CD4-positive, alpha-beta T cell treated with Interleukin-15 for 4 hours (primary cell): ENCODE measurements at regions not wholly inside any gene's neighbourhood (a gene's known extent, or its start where the extent isn't known, plus 50 kb on each side); places are given as distances from the start of the nearest gene placed in this dataset.

Experiments used
- DNase-seq: peaks from one replicate; pipeline ENCODE4 v3.0.0-alpha.2; 2020; ENCODE audit warnings: low spot score

DNA sequence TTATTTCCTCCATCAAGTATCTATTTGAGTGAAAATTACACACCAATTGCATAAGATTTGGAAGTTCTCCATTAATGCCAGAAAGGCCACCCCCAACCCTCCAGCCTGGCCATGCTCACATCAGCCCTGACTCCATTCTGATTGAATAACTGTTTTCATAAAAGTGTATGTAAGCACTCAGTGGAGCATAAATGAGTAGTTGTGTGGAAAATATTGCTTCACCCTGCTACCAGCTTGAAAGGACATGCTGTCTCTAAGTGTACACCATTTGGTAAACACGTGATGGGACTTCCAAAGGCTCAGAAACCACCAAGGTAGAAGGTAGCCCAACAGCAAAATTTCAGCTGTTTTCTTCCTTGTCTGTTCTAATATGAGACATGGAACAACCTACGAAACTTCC is 393.8 kb downstream of the ZNF385D start:
- DNase-seq = no peak

DNA sequence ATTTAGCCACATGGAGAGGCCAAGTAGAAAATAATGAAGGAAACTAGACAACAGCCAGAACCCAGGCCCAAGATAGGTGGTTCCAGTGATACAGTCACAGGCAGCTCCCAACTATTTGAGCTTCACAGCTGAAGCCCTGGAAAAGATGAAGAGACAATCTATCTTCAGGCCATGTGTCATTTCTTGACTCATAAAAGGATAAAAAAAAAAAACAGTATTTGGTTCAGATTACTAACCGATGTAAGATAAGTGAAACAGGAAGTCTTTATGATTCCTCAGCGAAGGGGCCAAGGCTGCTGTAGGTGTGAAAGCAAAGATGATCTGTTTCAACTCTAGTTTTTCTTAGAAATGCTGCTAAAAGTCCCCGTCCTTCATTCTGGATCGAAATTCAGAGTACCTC is 394.6 kb downstream of the ZNF385D start:
- no peak for DNase-seq

DNA sequence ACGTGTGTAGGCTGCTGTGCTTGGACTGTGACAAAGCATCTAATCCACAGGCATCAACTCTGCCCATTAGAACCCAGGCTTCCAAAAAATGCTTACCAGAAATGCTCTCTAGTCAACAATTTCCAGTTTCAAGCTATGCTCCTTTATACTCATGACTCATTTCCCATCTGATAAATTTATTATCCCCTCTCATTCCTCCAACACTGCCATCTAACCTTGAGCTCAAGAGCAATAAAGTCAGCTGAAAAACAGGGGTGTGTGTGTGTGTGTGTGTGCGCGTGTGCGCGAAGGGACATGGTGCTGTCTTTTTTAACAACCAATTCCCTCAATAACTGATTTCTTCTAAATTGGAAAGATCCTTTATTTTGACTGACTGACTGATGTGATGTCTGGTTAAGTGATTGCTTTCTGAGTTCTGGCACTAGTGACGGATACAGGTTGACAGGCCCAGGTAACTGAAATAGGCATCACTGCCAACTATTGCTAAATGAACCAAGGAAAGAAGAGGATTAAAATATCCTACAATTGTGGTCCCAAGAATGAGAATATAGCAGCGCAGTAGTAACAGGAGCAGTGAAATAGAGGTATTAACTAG is 405.5 kb downstream of the ZNF385D start:
- no peak for DNase-seq

DNA sequence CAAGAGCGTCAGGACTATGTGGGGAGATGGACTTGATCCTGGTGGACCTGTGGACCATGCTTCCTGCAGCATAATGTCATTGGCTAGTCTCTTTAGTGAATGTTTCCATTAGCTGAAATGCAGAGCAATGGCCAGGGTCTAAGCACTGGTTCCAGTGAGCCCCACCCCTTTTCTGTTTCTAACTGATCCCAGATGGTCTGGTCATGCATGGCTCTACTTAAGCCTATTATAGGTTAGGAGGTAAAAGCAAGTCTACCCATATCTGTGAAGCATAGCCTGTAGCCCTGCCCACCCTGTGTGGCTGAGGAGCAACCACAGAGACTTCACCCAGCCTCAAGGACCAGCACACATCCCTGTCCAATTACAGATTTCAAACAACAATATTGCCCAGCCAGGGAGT is 419.2 kb downstream of the ZNF385D start:
- DNase-seq = no peak

DNA sequence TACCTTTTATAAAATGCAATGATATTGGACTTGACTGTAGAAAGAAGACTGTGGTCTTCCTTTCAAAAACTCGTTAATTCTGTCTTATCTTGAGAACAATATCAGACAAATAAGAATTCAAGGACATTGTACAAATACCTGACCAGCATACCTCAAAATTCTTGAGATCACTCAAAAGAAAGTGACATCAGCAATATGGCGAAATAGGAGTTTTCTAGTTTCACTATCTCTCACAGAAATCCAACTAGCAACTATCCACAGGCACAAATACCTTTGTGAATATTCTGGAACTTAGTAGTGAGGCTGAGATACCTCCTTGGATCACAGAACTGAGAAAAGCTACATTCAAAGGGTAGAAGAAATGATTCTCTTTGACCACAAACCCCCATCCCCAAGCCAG is 419.7 kb downstream of the ZNF385D start:
- DNase-seq = no peak

DNA sequence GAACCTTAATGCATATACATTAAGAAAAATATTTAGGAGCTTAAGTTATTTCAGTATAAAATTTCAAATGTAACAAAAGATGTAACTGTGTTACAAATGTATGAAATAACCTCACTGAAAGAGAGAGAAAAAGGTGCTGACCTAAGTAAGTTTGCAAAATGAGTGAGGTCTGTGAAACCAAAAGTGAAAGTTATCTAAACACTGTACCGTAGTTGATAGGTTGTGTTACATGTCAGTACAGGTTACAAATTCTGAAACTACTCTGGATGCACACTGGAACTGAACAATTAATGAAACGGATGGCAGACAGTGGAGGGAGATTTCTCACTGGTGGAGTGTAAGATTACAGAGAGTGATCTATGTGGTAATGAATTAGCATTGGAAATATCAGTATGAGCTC is 420.7 kb downstream of the ZNF385D start:
- no peak for DNase-seq

DNA sequence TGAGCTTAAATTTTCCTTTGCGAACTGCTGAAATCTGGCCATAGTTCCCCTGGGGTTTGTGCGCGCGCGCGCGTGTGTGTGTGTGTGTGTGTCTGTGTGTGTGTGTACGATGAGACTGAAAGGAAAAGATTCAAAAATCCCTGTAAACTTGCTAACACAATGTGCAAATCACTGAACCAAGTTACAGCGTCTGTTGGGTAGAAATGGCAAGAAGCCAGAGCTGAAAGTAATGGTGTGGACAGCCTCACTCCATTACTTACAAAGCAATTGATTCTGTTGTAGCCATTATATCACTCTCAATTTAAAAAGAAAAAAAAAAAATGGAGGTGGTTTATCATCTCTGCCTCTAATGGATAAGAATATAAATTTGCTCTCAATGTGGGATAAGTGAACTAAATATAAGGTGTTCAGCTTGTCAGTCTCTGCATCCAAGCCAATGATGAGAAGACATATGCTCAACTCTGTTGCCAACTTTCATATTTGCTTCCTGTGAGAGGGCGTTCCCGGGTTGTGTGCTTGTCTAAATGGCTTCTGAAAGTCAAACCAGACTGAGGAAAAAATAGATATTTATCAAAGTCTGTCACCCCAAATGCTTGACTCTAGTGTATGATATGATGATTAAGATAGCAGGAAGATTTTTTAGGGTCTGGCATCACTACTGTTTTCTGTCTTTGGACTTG is 422.2 kb downstream of the ZNF385D start:
- no peak for DNase-seq

DNA sequence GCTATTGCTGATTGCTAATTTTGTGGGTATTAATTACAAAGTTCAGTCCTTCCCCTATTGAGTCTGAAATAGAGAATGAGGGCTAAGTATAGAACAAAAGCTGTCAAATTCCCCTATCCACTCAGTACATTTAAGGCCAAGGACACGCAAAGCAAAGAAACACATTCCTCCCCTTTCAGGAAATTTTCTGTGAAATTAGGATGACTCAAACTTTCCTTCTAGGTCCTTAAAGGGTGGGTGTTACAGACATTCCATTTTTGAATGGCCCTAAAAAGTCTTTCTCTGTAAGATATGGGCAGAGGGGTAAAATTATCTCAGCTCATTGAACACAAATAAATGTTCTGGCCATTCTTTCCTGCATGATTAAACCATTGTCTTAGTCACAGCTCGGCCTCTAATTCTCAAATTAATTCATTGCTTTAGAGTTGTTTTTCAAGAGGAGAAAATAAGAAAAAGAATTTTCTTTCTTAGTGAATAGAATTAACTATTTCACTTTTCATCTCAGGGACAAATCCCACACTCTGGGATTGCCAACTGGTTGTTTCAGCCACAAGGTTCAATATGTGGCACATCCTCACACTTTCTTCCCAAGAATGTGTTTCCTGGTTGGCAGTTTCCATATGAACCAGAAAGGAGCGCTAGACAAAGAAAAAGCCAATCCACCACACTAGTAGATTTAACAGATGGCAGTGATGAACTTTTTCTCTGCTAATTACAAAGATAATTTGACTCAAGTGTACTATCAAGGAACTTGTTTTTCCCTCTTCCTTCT is 424.1 kb downstream of the ZNF385D start:
- DNase-seq = no peak

DNA sequence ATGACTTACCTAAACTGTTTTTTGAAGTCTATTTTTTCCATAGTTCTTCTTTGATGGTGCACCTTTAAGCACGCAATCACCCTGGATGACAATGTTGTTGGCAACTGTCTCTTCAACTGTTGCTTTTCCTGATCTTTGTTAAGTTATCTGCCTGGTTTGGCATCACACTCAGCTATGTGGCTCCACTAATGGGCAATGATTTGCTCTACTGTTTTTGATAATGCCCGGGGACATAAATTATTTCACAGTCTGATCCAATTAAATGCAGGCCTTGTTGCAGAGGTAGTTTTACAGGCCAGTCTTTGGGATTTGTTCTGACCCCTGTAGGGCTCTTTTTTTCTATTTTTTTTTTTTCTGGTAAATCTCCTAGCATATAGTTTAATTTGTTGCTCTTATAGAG is 436.3 kb downstream of the ZNF385D start:
- DNase-seq = no peak

DNA sequence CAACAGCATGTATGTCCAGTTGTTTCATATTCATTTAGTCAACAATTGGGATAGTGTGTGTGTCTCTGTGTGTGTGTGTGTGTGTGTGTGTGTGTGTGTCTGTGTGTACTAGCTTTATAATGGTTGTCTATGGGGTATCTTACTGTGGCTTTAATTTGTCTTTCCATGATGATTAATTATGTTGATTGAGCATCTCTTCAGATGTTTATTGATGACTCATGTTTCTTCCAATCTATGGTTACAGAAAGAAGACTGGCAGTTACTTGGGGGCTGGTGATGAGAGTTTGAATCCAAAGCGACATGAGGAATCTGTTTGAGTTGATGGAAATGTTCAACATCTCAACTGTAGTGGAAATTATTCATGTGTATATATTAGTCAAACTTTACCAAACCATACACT is 440.1 kb downstream of the ZNF385D start:
- DNase-seq = no peak

DNA sequence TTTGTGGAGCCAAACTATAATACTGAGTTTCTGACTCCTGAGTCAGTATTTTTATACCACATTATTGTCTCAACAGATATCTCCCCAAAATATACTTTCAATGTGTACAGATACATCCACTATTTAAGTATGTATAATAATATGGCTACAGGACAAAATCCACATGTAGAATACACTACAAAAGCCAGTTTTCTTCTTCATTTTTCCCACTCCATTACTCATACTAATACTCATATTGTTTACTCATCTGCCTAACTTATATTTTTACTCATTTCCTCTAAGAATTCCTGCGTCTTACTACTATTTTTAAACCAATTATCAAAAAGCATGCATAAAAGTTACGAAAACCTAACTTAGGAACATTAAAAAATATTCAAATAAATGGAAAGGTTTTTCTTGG is 440.8 kb downstream of the ZNF385D start:
- no peak for DNase-seq

DNA sequence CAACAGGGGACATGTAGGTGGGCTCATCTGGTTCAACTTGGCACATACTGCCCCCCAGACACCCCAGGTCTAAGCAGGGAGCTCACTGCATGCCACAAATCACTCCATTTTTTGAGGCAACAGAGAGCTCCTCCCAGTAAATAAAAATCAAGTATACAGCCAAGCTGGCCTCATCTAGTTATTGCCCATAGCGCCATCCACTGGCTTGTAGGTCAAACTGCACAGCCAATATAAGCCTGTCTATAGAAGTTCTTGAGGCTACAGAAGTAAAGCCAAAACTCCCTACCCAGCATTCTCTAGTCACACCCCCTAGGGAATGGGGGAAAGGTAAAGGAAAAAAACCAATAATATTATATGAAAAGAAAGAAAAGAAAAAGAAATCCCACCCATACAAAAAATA is 453.7 kb downstream of the ZNF385D start:
- DNase-seq = no peak

DNA sequence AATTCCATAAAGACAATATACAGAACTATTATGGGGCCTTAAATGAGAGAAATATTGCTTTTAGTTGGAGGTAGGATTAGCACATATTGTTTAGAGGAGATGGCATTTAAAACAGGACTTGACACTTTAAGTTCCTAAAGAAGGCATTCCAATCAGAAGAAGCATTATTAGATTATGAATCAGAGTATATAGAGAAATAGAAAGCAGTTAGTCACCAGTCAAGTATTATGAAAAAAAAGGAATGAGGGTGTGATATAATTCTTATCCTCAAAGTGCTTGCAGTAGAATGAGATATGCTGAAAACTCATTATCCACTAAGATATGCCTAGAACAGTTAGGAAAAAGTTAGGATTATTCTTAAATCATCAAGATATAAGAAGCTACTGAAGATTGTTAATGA is 456.2 kb downstream of the ZNF385D start:
- DNase-seq = no peak

DNA sequence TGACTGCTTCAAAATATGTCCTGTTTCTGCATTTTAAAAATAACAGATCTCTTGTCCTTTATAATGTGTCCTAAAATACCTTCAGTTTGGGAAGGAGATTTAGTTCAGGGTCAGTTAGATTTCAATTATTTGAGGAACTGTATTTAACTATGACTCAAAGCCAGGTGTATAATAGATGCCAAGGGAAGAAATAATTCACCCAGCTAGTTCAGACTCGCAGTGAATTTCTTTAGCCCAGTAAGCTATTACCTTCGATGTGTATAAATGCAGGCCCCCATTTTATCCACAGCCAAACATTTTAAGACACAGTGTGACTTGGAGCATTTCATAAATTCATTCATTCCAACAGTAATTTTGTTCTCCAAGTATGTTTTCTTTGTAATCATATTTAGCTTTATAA is 458.0 kb downstream of the ZNF385D start:
- DNase-seq = no peak

DNA sequence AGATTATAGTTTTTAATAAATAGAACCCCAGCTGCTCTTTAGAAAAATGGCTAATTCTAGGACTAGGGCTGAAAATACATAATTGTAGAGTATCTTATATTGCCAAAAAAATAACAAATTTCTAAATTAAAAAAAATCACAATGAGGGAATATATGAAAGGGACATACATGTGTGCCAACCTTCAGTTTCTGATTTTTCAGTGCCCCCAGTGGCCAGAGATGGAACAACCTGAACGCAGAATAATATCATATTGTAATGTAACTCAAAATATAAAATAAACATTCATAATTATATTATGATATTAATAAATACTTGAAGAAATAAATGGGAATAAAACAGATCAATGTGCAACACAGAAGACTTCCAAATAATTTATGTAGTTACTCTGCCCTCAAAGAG is 460.5 kb downstream of the ZNF385D start:
- no peak for DNase-seq

DNA sequence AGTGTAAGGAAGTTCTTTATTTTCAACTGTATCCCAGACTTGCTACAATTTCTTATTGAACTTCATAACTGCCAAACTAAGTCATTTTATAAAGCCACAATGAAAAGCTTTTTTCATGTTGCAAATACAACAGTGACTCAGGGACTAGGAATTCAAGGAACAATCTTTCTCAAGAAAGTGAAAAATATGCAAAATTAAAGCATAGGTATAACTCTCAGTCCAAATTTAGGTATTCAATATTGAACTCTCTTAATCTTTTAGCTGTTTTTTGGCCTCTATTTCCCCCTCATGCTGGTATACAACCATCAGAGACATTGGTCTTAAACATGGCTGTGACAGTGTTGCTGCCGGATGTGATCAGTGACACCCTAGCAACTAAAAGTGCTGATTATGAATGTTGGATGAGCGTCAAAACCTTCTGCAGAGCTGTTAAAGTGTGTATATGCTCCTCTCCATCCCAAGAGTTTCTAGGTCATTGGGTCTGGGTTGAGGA is 476.9 kb downstream of the ZNF385D start:
- no peak for DNase-seq

DNA sequence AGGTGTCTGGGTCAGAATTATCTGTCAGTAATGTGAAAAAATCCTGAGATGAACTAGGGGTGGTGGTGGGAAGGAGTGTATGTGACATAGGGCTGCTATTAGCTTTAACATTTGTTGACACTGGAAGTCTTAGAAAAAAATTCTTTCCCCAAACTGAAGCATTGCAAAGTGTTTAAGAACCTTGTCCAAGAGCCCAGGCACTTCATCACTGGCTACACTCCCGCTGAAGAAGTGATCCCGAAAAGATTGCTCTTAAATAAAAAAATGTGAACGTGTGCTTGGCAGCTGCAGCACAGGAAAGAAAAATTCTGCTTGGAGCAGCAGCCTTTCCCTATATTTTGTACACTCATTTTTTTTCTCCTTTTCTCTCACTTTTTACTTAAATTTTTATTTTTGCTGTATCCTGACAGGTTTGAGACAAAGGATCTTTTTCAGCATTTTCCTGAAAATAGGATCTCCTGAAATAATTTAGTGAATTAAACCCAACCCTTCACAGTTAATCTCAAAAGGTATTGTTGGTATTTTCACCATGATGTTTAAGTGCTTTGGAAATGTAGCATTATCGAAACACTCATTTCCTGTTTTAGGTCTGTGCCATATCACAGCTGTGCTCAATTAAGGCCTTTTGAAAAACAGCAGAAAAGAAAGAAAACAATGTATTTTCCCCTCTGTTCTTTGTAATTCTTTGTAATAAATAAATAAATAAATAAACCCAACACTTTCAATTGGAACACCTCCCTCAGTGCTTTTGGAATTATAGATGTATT is 477.6 kb downstream of the ZNF385D start:
- DNase-seq = no peak

DNA sequence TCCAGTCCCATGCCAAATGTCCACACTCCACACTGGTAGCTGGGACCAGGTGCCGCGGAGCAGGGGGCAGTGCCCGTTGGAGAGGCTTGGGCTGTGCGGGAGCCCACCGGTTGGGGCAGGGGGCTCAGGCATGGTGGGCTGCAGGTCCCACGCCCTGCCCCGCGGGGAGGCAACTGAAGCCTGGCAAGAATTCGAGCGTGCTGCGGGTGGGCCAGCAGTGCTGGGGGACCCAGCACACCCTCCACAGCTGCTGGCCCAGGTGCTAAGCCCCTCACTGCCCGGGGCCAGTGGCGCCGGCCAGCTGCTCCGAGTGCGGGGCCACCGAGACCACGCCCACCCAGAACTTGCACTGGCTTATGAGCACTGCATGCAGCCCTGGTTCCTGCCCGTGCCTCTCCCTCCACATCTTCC is 479.4 kb downstream of the ZNF385D start:
- DNase-seq = no peak

DNA sequence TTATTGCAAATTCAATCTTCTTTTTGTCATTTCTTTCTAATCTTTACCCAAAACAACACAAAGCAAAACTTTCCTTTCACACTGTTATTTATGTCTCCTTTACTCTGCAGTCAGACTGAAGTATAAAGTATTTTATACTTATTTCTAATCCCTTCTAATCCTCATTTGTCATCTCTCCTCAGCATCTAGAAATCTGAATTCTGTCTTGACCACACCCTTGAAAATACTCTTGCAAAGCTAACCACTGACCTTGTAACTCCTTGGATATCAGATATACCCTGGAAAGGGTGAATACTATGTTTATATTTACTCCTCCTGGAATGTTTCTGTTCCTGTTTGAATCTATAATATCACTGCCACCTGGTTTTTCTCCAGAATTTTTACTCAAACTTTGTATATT is 481.1 kb downstream of the ZNF385D start:
- no peak for DNase-seq

DNA sequence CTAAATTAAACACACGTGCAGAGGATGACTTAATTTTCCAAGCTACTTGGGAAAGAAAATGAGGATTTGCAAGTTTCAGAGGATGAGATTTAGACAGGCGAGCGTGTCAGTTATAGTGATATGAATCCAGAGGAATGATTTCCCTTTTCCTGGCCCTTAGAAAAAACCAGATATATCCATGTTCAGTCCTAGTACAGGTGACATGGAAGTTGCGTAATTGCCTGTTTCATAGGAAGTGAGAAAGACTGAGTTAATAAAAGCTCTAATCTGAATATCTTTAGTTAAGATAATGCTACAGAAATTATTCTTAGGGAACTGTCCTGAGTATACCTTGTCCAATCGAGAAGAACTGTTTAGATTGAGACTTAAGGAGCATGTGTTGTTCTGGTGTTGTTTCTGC is 490.5 kb downstream of the ZNF385D start:
- no peak for DNase-seq

DNA sequence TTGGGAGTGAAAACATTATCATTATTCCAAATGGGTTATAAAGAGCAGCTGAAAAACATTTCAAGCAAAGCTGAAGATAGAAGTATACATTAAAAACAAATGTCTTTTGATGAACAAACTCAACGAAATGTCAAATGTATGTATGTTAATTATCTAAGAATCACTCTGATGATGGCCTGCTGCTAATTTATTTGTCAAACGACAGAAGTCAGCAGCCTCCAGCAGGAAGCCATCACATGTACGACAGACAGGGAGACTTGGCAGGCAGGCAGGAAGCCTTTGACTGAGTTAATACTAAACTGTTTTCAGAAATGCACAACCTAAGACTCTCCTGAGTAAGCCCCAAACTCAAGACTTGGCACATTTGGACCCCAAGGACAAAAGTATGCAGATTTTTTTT is 491.1 kb downstream of the ZNF385D start:
- no peak for DNase-seq

DNA sequence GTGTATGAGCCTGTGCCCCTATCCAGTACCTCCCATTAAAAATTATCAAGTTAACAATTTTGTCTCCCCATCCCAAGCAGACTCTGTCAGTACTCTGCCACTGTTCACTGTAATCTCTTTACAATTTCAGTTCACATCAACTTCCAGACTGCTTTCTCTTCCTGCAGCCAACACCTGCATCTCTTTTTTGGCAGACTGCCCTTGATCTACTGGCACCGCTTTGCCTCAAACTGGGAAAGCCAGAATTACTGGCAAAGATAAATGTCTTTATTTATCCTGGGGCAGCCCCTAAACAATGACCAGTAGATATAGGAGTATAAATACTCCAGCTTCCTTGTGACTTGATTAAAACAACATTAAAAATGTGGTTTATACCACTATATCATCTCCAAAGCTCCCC is 494.1 kb downstream of the ZNF385D start:
- no peak for DNase-seq

DNA sequence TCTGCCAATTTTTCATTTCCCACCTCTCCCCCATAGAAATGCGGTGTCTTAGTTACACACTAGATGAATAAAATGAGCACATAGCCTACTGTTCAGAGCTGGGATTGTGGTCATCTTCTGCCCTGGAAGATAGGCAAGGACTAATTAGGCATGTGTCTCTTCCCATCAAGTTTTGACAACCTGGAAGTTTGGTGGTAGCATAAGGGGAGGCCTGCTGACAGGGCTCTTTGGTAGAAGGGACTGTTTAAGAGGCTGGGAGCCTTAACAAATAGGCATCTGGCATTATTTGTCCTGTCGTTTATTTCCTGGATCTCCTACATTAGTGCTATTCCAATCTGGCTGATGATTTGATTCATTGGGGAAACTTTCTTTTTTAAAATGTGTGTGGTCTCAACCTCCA is 512.3 kb downstream of the ZNF385D start:
- no peak for DNase-seq
